ENCODE measurements at regions not wholly inside any gene's neighbourhood (a gene's known extent, or its start where the extent isn't known, plus 50 kb on each side); places are given as distances from the start of the nearest gene placed in this dataset.

DNA sequence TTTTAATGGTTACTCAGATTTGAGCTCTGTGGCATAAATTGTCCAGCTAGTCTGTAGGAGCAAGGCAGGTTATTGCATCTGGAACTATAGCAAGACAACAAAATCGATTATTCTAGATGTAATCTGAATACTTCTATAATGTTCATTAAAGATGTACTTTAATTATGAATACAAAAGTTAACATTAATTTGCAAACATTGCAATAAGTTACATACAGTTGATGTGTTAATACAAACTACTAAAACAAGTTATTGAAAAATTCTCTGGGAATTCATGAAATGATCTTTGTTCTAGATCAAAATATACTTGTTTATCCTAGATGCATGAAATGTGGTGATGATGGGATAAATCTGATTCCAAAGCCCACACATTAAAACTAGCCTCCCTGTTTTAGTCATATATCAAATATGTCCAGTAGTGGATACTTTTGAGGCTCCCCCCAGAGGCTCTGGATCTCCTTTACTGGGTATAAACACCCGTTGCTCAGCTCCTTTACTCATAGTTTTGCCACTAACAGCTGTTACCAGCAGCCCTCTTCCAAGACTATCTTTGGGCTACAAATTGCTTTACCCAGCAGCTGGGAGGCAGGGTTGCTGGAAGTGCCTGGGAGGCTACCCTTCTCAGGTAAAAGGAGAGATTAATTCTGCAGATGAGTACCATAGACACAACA, 78.1 kb downstream of the ARL4A start:
- no peak for TF ChIP-seq TAF1 (conservative IDR thresholded peaks at IDR 0.05)
- TF ChIP-seq, protein P1, sequence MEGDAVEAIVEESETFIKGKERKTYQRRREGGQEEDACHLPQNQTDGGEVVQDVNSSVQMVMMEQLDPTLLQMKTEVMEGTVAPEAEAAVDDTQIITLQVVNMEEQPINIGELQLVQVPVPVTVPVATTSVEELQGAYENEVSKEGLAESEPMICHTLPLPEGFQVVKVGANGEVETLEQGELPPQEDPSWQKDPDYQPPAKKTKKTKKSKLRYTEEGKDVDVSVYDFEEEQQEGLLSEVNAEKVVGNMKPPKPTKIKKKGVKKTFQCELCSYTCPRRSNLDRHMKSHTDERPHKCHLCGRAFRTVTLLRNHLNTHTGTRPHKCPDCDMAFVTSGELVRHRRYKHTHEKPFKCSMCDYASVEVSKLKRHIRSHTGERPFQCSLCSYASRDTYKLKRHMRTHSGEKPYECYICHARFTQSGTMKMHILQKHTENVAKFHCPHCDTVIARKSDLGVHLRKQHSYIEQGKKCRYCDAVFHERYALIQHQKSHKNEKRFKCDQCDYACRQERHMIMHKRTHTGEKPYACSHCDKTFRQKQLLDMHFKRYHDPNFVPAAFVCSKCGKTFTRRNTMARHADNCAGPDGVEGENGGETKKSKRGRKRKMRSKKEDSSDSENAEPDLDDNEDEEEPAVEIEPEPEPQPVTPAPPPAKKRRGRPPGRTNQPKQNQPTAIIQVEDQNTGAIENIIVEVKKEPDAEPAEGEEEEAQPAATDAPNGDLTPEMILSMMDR (IDR thresholded peaks at IDR 0.05; ENCODE audit: low read depth, low read length, missing input control) = no peak
- TF ChIP-seq, protein P2, sequence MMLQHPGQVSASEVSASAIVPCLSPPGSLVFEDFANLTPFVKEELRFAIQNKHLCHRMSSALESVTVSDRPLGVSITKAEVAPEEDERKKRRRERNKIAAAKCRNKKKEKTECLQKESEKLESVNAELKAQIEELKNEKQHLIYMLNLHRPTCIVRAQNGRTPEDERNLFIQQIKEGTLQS (IDR thresholded peaks at IDR 0.05) = no peak
- TF ChIP-seq YY1 (IDR thresholded peaks at IDR 0.05) = no peak
- TF ChIP-seq, protein P3, sequence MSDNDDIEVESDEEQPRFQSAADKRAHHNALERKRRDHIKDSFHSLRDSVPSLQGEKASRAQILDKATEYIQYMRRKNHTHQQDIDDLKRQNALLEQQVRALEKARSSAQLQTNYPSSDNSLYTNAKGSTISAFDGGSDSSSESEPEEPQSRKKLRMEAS (IDR thresholded peaks at IDR 0.05) = no peak
- TF ChIP-seq, protein P4, sequence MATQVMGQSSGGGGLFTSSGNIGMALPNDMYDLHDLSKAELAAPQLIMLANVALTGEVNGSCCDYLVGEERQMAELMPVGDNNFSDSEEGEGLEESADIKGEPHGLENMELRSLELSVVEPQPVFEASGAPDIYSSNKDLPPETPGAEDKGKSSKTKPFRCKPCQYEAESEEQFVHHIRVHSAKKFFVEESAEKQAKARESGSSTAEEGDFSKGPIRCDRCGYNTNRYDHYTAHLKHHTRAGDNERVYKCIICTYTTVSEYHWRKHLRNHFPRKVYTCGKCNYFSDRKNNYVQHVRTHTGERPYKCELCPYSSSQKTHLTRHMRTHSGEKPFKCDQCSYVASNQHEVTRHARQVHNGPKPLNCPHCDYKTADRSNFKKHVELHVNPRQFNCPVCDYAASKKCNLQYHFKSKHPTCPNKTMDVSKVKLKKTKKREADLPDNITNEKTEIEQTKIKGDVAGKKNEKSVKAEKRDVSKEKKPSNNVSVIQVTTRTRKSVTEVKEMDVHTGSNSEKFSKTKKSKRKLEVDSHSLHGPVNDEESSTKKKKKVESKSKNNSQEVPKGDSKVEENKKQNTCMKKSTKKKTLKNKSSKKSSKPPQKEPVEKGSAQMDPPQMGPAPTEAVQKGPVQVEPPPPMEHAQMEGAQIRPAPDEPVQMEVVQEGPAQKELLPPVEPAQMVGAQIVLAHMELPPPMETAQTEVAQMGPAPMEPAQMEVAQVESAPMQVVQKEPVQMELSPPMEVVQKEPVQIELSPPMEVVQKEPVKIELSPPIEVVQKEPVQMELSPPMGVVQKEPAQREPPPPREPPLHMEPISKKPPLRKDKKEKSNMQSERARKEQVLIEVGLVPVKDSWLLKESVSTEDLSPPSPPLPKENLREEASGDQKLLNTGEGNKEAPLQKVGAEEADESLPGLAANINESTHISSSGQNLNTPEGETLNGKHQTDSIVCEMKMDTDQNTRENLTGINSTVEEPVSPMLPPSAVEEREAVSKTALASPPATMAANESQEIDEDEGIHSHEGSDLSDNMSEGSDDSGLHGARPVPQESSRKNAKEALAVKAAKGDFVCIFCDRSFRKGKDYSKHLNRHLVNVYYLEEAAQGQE (IDR thresholded peaks at IDR 0.05) = no peak
- TF ChIP-seq SP1 (IDR thresholded peaks at IDR 0.05) = no peak
- TF ChIP-seq JUND (IDR thresholded peaks at IDR 0.05) = no peak
- TF ChIP-seq RAD21 (IDR thresholded peaks at IDR 0.05) = no peak

Data from liver (tissue), 3 donors.